OCI-LY3 (cell line): ENCODE measurements at regions not wholly inside any gene's neighbourhood (a gene's known extent, or its start where the extent isn't known, plus 50 kb on each side); places are given as distances from the start of the nearest gene placed in this dataset.

ENCODE experiments used
- CTCF ChIP-seq: fragments of 200-600, 300-600 bp; sonication (generic); IDR thresholded peaks from 2 replicates; pipeline ENCODE4 v1.5.1; 2014; ENCODE audit warnings: antibody characterized with exemption, low read length, low read depth
- EZH2phosphoT487 ChIP-seq: fragments of 200-600 bp; shearing (Covaris generic); IDR thresholded peaks from 2 replicates; pipeline ENCODE4 v1.6.1; 2018; ENCODE audit warnings: antibody characterized with exemption, mixed run types, low read depth

- TF ChIP-seq CTCF (no peak), EZH2phosphoT487 (no peak)
These were observed 419.2 kb upstream of the NMUR2 start for GRCh38 chr5:152824316-152824715.
